PC-3 (cell line): ENCODE measurements at regions not wholly inside any gene's neighbourhood (a gene's known extent, or its start where the extent isn't known, plus 50 kb on each side); places are given as distances from the start of the nearest gene placed in this dataset.

Source experiments
- CTCF ChIP-seq: fragments of 300-600 bp; sonication (generic); conservative IDR thresholded peaks from 2 replicates; pipeline ENCODE4 v1.5.1; 2017; ENCODE audit warnings: antibody characterized with exemption, low read depth, mild to moderate bottlenecking, low read length
- EZH2 ChIP-seq: fragments of 300-600 bp; sonication (generic); IDR thresholded peaks from one replicate; pipeline ENCODE4 v1.6.1; 2017; ENCODE audit warnings: antibody characterized with exemption, mild to moderate bottlenecking, low read length; ENCODE audit not compliant: unreplicated experiment

- TF ChIP-seq CTCF (no peak), EZH2 (no peak)
These were observed 187.0 kb upstream of the ADCY2 start for GRCh38 chr5:7208938-7209337.
